GM18868 (cell line): ENCODE measurements at regions not wholly inside any gene's neighbourhood (a gene's known extent, or its start where the extent isn't known, plus 50 kb on each side); places are given as distances from the start of the nearest gene placed in this dataset.
A peak's percentile ranks its signal among the peaks of the same experiment; 100 is the strongest.

Experiments used
- ATAC-seq: cut with Tn5 transposase; IDR thresholded peaks from one replicate; pipeline ENCODE4 v1.9.1; 2021; ENCODE audit warnings: mild to moderate bottlenecking, moderate library complexity; ENCODE audit not compliant: unreplicated experiment

DNA sequence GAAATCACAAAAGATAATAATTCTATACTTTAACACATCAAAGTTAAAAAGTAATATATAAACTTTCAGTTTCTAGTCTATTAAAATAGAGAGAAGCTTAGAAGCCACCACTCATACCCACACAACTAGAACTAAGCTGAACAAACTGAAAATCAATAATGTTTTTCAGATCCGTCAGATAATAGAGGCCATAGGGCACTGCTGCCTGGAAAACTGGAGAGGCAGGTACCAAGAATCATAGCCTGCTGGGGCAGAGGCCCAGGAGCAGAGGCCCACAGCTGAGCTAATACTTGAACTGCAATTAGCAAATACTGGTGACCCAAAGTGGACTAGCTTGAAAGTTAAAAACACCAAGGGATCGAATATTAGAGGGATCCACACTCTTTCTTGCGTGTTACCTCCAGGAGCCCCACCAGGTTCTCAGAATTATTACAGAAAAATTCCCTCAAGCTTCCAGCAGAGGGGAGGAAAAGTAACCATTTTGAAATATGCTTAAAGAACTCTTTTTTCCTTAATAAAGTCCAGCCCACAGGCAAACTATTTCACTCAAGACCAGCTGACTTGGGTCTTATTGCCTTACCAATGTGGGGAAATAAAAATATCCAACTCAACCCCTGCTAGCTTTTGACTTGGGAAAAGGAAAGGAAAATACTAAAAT is 774.1 kb upstream of the IGFBP3 start:
- ATAC-seq: no peak

DNA sequence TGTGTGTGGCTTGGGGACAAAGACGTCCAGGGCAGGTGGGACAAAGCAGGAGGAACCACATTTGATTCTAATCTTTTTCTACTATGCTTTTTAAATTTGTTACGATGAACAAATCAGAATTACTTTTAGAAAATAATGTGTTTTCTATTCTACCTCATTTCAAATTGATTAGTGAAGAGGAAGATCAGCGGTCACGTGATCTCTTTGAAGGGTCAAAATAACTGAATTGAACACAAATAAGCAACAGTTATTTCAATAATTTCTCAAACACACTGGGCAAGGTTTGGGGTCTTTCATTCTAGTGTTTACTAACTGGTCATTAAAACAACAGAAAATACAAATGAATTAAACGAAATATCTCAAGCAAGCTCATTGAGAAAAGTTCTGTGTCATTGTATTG is 773.0 kb upstream of the IGFBP3 start:
- ATAC-seq: no peak

DNA sequence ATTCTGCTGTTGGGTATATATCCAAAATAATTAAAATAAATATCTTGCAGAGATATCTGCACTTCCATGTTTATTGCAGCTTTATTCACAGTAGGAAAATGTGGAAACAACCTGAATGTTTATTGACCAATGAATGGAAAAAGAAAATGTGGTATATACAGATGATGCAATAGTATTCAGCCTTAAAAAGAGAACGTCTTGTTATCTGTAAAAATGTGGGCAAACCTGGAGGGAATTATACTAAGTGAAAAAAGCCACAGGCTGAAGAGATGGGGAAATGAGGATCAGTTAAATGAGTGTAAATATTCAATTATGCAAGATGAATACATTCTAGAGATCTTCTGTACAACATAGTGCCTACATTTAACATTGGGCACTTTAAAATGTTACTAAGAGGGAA is 766.1 kb upstream of the IGFBP3 start:
- ATAC-seq: no peak

DNA sequence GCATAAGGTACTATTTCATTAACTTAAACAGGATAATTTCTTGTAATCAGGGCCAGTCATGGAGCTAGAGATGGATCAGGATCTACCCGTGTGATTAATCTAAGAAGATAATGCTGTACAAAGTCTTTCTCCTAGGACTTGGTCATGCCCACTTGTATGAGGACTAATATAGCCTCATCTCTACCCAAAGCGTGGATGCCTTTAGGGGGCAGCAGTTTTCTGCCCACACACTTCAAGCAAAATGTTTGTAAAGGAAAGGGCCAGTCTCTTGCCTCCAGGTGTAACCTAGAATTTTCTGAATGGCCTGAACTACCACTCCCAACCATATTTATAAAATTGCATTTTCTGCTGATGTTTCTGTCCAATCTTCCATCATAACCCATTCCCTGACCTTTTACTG is 764.0 kb upstream of the IGFBP3 start:
- no peak for ATAC-seq

DNA sequence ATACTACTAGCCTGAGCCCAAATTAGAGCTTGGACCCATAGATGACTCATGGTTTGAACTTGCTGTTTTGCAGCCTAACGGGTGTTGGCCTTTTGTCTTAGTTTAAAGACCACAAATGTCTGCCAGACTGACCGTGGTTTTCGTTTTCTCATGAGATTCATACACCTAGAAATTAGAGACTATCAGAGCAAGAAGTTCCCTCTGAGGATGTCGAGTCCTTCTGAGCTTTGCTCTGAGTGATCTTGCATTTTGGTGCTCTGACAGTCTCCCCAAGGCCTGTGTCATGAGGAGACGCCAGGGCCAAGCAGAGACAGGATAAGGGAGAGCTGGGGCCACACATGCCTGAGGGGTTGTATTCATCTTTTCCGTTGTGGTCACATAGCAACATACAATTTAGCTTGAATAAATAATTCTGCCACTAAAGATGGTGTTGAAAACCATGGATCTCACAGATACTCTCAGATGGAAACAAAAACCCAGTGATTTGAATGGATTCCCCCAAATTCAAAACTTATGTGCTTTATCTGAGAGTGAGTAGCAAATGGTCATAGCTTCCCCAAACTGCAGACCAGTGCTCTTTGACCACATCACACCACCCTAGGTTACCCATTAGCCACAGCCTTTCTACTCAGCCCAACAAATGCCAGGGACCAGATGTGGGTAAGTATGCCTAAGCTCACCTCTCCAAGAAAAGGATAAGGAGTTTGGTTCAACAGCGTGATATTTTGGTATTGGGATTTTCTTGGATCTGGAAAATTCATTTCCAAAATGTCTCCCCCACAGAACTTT is 762.0 kb upstream of the IGFBP3 start:
- ATAC-seq: no peak

DNA sequence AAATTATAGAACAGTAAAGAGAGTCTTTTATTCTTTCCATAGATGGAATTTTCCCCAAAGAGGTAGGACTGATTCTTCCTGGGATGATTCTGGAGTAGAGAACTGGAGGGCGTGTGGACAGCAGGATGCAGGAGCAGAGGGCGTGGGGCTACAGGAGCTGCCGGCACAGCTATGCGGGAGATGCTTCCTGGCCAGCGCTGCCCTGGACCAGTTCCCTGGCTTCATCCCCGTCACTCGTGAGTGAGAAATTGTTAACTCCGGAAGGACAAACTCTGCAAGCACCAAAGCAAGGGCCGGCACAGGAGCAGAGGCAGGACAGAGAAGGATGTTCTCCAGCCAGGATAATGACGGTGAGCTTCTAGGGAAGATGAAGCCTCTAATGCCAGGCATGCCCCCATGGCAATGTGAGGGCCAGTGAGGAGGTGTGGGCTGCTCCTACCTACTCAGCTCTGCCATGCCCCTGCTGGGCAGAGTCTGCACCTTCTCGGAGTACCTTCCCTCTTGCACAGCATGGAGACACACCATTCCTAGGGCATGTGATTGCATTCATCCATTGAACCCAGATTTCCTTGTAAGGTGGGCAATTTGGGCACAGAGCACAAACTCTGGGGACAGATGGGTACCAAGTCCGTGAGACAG is 760.9 kb upstream of the IGFBP3 start:
- ATAC-seq: no peak

DNA sequence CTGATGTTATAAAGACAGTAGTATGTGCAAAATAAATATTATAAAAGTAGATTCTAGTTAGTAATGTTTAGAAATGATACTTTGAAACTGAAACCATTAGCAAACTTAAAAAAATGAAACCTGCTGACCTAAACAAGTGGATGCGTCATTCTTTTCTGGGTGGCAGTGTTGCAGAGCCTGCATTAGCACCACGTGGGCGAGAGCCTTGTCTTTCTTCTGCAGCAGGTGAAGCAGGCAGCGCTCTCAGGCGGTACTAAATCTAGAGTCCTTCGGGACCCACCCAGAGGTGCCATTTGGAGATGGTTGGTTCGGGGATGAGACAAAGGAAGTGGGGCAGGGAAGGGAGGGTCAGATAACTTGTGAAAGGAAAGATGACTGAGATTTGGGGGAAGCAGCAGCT is 759.1 kb upstream of the IGFBP3 start:
- no peak for ATAC-seq

DNA sequence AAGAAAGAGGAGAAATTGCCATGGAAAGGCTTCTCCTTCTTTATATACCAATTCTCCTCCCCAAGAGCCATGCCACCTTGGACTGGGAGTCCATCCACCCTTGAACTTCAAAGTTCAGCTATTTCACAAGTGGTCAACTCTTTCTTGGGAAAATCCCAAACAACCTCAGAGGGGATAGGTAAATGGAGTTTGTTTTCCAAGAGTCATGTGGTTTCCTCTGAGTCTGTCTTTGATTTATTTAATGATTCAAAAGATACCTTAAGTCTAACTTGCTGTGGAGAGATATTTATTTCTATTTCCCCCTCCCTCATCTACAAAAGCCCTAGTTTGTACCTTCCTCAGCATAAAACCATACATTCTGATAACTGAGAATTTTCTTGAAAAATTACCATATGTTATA is 758.6 kb upstream of the IGFBP3 start:
- no peak for ATAC-seq

DNA sequence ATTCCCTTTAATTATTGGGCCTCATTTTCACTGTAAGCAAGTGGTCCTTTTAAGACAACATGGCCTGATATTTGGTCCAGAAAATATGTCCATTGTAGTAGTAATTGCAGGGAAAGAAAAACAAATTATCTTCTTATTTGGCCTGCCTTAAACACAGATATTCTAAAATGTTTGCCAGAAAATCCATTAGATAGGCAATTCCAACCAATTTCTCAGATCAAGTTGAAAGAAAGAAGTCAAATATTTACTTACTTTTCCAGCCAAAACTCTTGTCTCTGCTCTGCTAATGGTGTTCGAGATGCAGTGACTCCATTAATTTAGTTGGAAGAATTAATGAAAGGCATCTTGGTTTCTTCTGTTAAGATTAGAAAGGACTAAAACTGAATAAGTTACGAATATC is 757.3 kb upstream of the IGFBP3 start:
- no peak for ATAC-seq

DNA sequence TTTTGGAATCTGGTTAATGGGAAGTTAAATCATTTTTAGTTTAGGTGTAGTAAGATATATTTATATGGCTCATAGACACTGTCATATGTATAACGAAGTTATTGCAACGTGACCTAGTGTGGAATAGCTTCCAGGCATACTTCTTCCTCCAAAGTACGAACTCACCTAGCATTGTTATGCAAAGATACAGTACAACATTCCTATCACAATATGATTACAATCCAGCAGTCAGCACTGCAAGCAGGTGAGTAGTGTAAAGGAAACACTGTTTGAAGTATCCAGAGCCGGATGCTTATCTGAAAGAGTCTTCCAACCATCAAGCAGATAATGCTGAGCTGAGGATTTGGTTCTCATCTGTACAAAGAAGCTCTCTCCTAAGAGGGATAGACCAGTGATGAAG is 754.4 kb upstream of the IGFBP3 start:
- ATAC-seq: no peak

DNA sequence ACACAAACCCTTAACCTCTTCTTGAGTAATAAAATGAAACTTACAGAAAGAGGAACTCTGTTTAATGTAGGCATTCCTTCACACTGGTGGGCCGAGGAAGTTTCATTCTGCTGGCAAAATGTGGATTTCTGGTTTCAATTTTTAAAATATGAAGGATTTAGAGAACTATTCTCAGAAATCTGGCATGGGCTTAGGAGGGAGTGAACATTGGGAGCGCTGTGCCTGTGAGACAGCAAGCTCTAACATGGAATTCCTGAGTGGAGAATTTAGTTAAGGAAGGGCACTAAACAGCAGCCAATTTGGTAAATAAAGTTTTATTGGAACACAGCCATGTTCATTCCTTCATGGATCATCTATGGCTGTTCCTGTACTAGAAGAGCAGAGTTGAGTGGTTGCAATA is 751.8 kb upstream of the IGFBP3 start:
- ATAC-seq: no peak

DNA sequence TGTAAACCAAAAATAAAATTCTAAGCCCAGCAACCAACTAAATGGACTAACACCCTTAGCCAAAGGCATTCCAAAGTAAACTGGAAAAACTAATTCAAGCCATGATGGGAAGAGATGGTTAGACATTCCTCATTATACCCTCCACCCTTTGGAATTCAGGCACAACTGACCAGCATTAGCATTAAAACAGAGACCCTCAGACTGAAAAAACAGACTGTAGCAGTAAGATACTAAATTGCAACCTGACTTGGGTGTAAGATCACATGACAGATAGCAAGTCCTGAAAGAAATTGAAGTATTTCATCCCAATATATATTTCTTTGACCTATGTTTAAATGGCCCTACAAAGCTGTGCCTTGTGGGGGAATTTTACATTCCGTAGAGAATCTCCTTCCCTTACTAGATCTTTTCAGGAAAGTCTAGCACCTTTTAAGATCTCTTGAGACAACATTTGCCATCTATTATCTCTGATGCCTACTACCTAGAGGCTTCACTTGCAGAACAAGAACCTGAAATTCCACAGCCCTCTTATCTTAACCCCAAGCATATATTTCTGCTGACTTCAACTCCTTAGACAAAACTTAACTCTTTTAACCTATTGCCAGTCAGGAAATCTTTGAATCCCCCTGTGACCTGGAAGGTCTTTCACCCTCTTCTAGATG is 750.2 kb upstream of the IGFBP3 start:
- no peak for ATAC-seq

DNA sequence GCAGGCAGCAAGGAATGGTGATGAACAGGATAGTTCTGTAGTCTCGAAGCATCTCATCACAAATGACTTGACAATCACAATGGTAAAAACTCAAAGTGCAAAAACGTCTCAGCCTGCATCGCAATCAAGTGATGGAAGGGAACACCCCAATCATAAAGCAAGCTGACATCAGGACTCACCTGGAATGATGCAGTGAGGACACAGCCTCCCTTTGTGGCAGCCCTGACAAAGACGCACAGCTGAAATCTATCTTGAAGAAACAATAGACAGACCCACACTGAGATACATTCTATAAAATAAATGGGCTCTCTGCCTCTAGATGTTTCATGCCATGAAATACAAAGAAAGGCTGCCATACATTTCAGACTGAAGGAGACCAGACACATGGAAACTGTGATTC is 748.0 kb upstream of the IGFBP3 start:
- no peak for ATAC-seq

DNA sequence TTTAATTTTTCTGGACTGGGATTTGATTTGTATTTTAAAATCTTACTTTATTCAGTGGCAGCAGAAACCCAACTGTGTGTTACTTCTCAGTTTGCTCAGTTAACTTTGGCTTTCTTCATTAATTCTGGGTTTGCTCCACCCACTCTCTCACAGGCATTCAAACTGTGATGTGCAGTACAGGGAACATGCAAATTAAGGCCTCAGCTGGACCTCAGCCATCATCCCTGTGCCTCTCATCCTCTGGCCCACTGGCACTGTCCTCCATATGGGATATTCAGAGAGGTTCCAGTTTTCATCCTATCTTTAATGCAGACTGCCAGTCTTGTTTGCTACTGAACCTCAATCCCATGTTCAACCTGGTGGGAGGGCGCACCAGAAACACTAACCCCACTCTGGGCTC is 743.4 kb upstream of the IGFBP3 start:
- no peak for ATAC-seq

DNA sequence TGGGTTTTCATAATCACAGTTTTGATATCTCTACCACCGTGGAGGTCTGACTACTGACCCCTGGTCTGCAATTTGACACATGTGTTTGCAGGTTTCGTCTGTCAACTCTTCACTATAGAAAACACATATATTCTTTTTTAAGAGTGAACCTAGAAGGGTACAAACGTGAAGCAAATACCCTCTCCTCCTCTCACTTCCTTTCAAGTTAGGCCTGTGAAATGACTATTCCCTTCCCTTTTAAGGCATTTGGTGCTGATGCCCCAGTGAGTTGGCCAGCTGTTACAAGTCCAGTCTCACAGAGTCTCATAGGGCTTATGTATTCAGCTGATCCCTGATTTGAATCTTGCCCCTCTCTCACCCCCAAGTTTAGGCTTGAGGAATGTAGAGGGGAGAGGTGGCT is 742.0 kb upstream of the IGFBP3 start:
- ATAC-seq: peak; percentile 73

DNA sequence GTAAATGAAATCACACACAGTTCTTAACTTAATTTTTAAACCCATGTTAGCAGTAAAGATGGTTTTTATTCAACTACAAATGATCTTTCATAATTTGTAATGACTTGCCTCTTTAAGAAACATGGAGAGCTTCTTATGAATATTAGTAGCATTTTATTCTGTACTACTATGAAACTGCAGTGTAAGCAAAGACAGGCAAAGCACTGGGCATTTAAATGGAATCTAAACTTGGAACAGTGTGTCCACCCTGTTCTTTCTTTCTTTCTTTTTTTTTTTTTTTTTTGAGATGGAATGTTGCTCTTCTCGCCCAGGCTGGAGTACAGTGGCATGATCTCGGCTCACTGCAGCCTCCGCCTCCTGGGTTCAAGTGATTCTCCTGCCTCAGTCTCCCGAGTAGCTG is 740.4 kb upstream of the IGFBP3 start:
- no peak for ATAC-seq

DNA sequence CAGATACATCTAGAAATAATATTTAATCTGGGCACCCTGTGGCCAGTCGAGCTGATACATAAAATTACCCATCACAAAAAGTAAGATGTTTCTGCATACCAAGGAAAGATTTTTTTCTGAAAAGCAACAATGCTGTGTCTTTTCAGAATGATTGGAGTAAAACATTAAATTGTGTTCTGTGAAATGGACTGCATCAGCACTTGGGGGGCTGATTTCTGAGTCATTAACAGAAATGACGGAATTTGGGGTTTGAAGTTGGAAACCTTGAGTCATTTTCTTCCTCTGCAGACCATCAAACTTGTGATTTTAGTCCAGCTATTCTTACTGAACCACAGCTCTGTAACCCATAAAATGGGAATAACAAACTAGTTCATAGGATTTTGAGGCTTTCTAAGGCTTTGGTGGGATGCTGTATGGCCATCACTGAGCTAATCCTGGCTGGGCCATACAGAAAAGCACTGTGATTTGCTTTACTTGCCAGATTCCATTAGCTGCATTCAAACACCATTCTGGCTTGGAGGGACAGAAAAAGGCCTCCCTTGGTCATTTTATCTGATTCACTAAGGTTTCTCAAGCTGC is 739.4 kb upstream of the IGFBP3 start:
- no peak for ATAC-seq

DNA sequence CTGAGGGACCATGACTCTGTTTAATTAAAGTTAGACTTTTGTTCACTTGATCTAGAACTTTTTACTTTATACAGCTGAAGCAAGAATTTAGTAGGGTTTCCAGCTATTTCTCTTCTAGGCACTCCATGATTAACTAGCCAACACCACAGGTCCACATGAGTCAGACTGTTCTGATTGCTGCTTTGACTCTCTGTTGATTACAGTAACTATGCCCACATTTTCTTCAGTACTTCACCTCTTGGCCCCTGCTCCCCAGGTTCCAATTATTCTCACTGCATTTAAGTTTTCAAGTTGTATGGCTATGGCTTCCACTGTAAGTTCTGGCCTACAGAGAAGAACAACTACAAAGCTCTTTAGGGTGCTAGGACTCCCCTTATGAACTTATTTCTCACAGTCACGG is 737.2 kb upstream of the IGFBP3 start:
- ATAC-seq: no peak

DNA sequence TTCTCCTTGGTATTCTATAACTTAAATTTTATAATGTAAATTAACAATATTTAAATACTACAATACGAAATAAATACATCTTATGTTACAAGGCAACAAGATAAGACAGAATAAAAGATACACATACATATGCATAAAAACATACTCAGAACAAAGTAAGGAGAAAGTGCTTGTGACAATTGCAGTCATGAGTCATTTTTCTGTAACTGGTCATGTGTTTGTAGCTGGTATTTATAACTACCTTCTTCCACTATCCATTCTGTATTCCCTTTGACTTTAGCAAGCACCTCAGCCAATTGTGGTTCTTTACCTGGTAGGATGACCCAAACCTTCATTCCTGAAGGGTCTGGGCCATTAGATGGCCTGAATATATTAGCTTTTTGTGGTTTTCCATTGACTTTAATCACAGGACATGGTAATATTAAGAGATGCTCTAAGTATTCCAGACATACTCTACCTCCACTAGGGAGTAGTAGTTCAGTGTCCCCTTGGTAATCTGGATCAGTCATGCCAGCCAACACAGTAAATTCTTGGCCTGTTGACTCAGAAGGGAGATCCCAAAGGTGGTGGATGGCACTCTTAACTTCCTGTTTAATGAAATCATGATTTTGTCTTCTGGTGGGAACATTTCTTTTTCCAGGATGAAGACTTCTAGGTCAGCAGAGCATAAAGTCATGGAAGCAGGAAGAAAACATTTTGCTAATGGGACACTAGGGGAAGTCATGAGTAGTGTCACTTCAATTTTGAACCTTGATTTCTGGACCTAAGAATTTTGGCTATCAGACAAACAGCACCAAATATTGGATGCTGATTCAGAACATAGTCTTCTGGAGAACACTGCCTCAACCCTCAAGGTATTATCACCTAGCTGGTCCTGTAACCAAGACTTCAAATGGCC is 733.7 kb upstream of the IGFBP3 start:
- ATAC-seq: no peak

DNA sequence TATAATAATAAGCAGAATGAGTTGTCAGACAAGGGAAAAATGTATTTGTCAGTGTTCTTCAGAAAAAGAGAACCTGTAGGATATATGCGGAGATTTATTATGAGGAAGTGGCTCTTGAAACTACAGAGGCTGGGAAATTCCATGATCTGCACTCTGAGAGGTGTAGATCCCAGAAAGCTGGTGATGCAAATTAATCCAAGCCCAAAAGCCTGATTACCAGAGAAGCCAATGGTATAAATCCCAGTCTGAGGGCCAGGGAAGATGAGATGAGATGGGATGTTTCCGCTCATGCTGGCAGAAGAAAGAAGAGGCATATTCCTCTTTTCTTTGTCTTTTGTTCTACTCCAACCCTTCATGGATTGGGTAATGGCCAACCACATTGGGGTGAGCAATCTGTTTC is 732.8 kb upstream of the IGFBP3 start:
- ATAC-seq: no peak
